Spleen (tissue), 7 donors: ENCODE measurements at regions not wholly inside any gene's neighbourhood (a gene's known extent, or its start where the extent isn't known, plus 50 kb on each side); places are given as distances from the start of the nearest gene placed in this dataset.

Experiments
- CTCF ChIP-seq, 11 experiments: fragments of 200-600 bp in 7 of 11; fragments of 450-650 bp in 4 of 11; sonication (generic) in 4 of 11; IDR thresholded peaks in 8 of 11; conservative IDR thresholded peaks in 3 of 11; 1 replicate in 7 of 11; 2 replicates in 4 of 11; pipeline versions ENCODE4 v1.4.0 to v1.8.0; 2016 to 2021; ENCODE audit warnings: antibody characterized with exemption in 11 of 11, inconsistent platforms in 4 of 11, mild to moderate bottlenecking in 1 of 11
- POLR2A ChIP-seq, 3 donors: fragments of 450-650 bp; IDR thresholded peaks; one replicate each; pipeline ENCODE4 v1.5.1; 2017; ENCODE audit warnings: antibody characterized with exemption in 3 of 3, mild to moderate bottlenecking in 1 of 3
- donor health status: DM: no; HTN: no; CAD: no; lungs with moderate emphysema.
- donor health status: DM: no; HTN: no; CAD: no.
- donor health status: DM: no; HTN: no; CAD: no.

GRCh38 chr5:5581080-5581479 is 158.6 kb downstream of the ICE1 start:
- TF ChIP-seq CTCF (IDR thresholded peaks at IDR 0.05 in 8 of 11, conservative IDR thresholded peaks at IDR 0.05 in 3 of 11) (no peak), POLR2A (IDR thresholded peaks at IDR 0.05) (no peak)
